Ishikawa (cell line): ENCODE measurements at regions not wholly inside any gene's neighbourhood (a gene's known extent, or its start where the extent isn't known, plus 50 kb on each side); places are given as distances from the start of the nearest gene placed in this dataset.

Experiments used
- CEBPB ChIP-seq: IDR thresholded peaks from 2 replicates; pipeline ENCODE4 v1.6.1; 2012
- CREB1 ChIP-seq: IDR thresholded peaks from 2 replicates; pipeline ENCODE4 v1.6.1; 2012; ENCODE audit warnings: low read depth
- EP300 ChIP-seq: IDR thresholded peaks from 2 replicates; pipeline ENCODE4 v1.6.1; 2012; ENCODE audit warnings: borderline replicate concordance
- NFIC ChIP-seq: IDR thresholded peaks from 2 replicates; pipeline ENCODE4 v1.6.1; 2012
- RAD21 ChIP-seq: IDR thresholded peaks from 2 replicates; pipeline ENCODE4 v1.6.1; 2012; ENCODE audit warnings: low read depth
- TAF1 ChIP-seq: IDR thresholded peaks from 2 replicates; pipeline ENCODE4 v1.6.1; 2012; ENCODE audit warnings: low read depth, mild to moderate bottlenecking
- TF ChIP-seq, protein P1 (sequence below): IDR thresholded peaks from 2 replicates; pipeline ENCODE4 v1.6.1; 2012; ENCODE audit warnings: low read depth, mild to moderate bottlenecking

DNA sequence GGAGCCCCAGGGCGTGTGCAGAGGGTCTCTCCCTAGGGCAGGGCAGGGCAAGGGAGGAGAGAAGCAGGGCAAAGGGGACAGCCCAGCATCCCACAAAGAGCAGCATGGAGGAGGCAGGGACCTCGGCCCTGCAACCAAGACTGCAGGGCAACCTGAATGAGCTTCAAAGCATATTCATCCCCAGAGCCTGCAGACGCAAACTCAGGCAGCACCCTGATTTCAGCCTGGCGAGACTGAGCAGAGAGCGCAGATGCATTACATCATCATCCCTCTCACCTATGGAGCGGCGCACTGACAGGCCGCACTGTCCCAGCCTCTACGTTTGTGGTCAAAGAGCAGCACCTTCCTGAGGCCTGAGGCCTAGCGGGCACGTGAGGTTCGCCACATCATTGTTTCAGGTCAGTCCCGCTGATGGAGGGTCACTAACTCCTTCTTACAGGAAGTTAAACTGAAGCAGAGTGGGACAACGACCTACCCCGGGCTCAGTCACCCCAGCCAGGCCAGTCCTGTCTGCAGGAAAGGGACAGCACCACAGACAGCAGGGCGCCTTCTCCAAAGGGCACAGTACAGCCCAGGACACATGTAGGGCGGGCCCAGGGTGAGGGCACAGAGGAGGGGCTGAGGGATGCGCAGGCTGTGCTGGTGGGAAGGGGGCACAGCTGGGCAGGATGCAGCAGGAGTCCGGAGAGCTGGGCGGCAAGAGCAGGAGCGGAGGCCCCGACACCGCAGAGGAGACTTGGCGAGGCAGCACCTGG is 67.2 kb upstream of the RAB6C start:
- TF ChIP-seq NFIC = no peak
- TF ChIP-seq EP300 = no peak
- no peak for TF ChIP-seq TAF1
- no peak for TF ChIP-seq CEBPB
- TF ChIP-seq, protein P1, sequence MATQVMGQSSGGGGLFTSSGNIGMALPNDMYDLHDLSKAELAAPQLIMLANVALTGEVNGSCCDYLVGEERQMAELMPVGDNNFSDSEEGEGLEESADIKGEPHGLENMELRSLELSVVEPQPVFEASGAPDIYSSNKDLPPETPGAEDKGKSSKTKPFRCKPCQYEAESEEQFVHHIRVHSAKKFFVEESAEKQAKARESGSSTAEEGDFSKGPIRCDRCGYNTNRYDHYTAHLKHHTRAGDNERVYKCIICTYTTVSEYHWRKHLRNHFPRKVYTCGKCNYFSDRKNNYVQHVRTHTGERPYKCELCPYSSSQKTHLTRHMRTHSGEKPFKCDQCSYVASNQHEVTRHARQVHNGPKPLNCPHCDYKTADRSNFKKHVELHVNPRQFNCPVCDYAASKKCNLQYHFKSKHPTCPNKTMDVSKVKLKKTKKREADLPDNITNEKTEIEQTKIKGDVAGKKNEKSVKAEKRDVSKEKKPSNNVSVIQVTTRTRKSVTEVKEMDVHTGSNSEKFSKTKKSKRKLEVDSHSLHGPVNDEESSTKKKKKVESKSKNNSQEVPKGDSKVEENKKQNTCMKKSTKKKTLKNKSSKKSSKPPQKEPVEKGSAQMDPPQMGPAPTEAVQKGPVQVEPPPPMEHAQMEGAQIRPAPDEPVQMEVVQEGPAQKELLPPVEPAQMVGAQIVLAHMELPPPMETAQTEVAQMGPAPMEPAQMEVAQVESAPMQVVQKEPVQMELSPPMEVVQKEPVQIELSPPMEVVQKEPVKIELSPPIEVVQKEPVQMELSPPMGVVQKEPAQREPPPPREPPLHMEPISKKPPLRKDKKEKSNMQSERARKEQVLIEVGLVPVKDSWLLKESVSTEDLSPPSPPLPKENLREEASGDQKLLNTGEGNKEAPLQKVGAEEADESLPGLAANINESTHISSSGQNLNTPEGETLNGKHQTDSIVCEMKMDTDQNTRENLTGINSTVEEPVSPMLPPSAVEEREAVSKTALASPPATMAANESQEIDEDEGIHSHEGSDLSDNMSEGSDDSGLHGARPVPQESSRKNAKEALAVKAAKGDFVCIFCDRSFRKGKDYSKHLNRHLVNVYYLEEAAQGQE = no peak
- TF ChIP-seq RAD21 = no peak
- no peak for TF ChIP-seq CREB1
